HG03175 (cell line): ENCODE measurements at regions not wholly inside any gene's neighbourhood (a gene's known extent, or its start where the extent isn't known, plus 50 kb on each side); places are given as distances from the start of the nearest gene placed in this dataset.

Experiments used
- ATAC-seq: cut with Tn5 transposase; IDR thresholded peaks from one replicate; pipeline ENCODE4 v1.9.1; 2021; ENCODE audit warnings: mild to moderate bottlenecking, moderate library complexity; ENCODE audit not compliant: unreplicated experiment

- no peak for ATAC-seq
These were observed 85.1 kb upstream of the CCDC91 start for GRCh38 chr12:28104903-28105864.

GRCh38 chr12:28107679-28108078 lies 82.6 kb upstream of the CCDC91 start:
- ATAC-seq = no peak

GRCh38 chr12:28108599-28108998 lies 81.7 kb upstream of the CCDC91 start:
- no peak for ATAC-seq

GRCh38 chr12:28110329-28110728 lies 79.9 kb upstream of the CCDC91 start:
- no peak for ATAC-seq

GRCh38 chr12:28114488-28114887 lies 75.8 kb upstream of the CCDC91 start:
- ATAC-seq = no peak

GRCh38 chr12:28121433-28121832 lies 68.8 kb upstream of the CCDC91 start:
- ATAC-seq = no peak

GRCh38 chr12:28121899-28122655 lies 68.2 kb upstream of the CCDC91 start:
- no peak for ATAC-seq

GRCh38 chr12:28122756-28123155 lies 67.5 kb upstream of the CCDC91 start:
- ATAC-seq = no peak

- ATAC-seq = no peak
These were observed 62.8 kb upstream of the CCDC91 start for GRCh38 chr12:28127455-28127854.

- no peak for ATAC-seq
These were observed 61.2 kb upstream of the CCDC91 start for GRCh38 chr12:28129031-28129430.

- ATAC-seq = no peak
These were observed 60.0 kb upstream of the CCDC91 start for GRCh38 chr12:28130234-28130624.

GRCh38 chr12:28130625-28131598 lies 59.3 kb upstream of the CCDC91 start:
- no peak for ATAC-seq

GRCh38 chr12:28132398-28132797 lies 57.9 kb upstream of the CCDC91 start:
- ATAC-seq = no peak

- ATAC-seq = no peak
These were observed 54.3 kb upstream of the CCDC91 start for GRCh38 chr12:28135801-28136439.

GRCh38 chr12:28137414-28137813 lies 52.8 kb upstream of the CCDC91 start:
- ATAC-seq = no peak

- ATAC-seq = no peak
These were observed 49.9 kb upstream of the CCDC91 start for GRCh38 chr12:28140404-28140803.
